ENCODE measurements at regions not wholly inside any gene's neighbourhood (a gene's known extent, or its start where the extent isn't known, plus 50 kb on each side); places are given as distances from the start of the nearest gene placed in this dataset.

DNA sequence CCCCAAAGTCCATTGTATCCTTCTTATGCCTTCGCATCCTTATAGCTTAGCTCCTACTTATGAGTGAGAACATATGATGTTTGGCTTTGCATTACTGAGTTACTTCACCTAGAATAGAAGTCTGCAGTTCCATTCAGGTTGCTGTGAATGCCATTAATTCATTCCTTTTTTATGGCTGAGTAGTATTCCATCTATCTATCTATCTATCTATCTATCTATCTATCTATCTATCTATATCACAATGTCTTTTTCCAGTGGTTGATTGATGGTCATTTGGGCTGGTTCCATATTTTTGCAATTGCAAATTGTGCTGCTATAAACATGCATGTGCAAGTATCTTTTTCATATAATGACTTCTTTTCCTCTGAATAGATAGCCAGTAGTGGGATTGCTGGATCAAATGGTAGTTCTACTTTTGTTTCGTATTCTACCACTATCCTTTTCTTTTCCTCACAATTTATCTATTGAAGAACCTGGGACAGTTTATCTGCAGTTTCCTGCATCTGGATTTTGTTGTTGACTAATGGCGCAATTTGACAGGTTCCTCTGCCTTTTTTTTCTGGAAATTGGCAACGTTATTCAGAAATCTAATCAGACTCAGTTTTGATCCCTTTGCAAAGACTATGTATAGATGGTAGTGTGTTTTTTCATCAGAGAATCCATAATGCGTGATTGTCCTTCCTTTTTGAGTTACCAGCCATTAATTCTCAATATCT is 287.2 kb downstream of the ARL4A start:
- Histone ChIP-seq H3K4me3 (ENCODE audit: low read length) (no peak overlapping the region), H3K36me3 (ENCODE audit: control insufficient read depth in 2 of 3, insufficient read depth in 3 of 3, low read length in 3 of 3) (no peaks in the 10 kb centered on the region), H3K4me1 (ENCODE audit: control insufficient read depth in 2 of 2, insufficient read depth in 2 of 2, low read length in 2 of 2) (no peaks in the 10 kb centered on the region), H3K9me3 (ENCODE audit: control insufficient read depth in 2 of 3, low read length in 3 of 3) (no peaks in the 10 kb centered on the region), H3K27ac (ENCODE audit: low read depth, low read length) (no peak overlapping the region), H3K27me3 (ENCODE audit: control insufficient read depth in 2 of 2, insufficient read depth in 2 of 2, low read length in 2 of 2) (no peaks in the 10 kb centered on the region)
- H3K27ac Mint-ChIP-seq: no peak overlapping the region
- H3K4me3 Mint-ChIP-seq: no peak overlapping the region
- peaks cover 0 to 30% (median 10%) of the 10 kb centered on the region in 5 donors for H3K27me3 Mint-ChIP-seq
- ATAC-seq (no peak), DNase-seq (no peak)
- H3K4me1 Mint-ChIP-seq: no peaks in the 10 kb centered on the region
- CTCF ChIA-PET: no interaction called here
- H3K36me3 Mint-ChIP-seq: no peaks in the 10 kb centered on the region
- POLR2A ChIA-PET: no interaction called here
- intact Hi-C loops (cut with micrococcal nuclease): no loop called here
- H3K9me3 Mint-ChIP-seq: peaks cover 0 to 3% (median 0%) of the 10 kb centered on the region in 11 donors

DNA sequence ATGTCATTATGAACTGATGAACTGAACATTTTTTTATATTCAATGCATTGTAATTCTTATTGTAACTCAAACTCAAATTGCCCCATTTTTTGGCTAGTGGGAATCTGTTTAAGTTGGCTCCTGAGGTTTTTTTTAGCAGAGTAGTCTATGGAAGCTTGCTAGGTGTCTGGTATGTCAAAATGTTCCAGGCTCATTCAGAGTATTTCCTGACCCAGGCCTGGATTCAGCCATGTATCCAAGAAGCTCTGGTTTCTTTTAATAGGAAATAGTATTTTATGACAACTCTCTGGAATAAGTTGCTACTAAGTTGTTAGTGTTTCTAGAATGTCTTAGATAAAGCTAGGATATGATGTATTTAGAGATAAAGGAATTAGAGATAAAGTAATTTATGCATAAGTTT is 288.0 kb downstream of the ARL4A start:
- Mint-ChIP-seq H3K4me1 (no peaks in the 10 kb centered on the region), H3K4me3 (no peak overlapping the region), H3K27ac (no peak overlapping the region), H3K9me3 (peaks cover 0 to 3% (median 0%) of the 10 kb centered on the region in 11 donors), H3K27me3 (peaks cover 0 to 24% (median 7%) of the 10 kb centered on the region in 5 donors), H3K36me3 (no peaks in the 10 kb centered on the region)
- CTCF ChIA-PET: no interaction called here
- no peak for ATAC-seq
- POLR2A ChIA-PET: no interaction called here
- H3K27ac ChIP-seq (ENCODE audit: low read depth, low read length): no peak overlapping the region
- H3K36me3 ChIP-seq (ENCODE audit: control insufficient read depth in 2 of 3, insufficient read depth in 3 of 3, low read length in 3 of 3): no peaks in the 10 kb centered on the region
- no peak overlapping the region for H3K4me3 ChIP-seq (ENCODE audit: low read length)
- no peak for DNase-seq
- no peaks in the 10 kb centered on the region for H3K4me1 ChIP-seq (ENCODE audit: control insufficient read depth in 2 of 2, insufficient read depth in 2 of 2, low read length in 2 of 2)
- intact Hi-C loops (cut with micrococcal nuclease): no loop called here
- no peaks in the 10 kb centered on the region for H3K27me3 ChIP-seq (ENCODE audit: control insufficient read depth in 2 of 2, insufficient read depth in 2 of 2, low read length in 2 of 2)
- no peaks in the 10 kb centered on the region for H3K9me3 ChIP-seq (ENCODE audit: control insufficient read depth in 2 of 3, low read length in 3 of 3)

DNA sequence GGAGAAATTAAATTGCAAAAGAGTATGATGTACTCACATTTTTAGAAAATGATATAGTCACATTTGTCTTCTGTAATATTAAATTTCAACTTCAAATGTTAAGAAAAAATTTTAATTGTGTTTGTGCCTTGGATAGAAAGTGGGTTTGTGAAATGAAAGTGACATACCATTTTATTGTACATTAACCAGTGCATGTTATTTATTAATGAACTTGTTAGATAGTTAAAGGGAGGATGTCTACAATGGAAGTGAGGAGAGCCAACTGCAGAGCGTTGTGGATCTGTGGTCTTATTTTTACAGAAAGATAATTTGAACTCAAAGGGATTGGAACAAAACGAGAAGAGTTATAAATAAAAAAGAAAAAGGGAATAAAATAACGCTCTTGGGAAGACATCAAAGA is 291.7 kb downstream of the ARL4A start:
- CTCF ChIA-PET: no interaction called here

DNA sequence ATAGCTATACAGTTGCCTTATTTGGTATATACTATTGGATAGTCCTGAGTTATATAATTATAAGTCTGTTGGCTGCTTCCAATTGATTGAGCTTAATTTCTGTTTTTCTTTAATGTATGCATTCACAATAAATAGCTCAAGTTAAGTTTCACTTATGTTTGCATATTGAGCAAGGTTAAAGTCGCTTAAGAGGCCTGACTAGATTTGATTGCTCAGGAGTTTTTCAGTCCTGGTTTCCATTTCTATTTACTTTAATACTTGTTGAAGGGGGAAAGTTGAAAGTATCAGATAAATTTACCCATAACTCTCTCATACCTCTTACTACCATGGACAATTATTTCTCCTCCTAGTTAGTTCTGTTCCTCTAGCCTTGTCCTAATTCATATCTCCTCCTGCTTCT is 294.7 kb downstream of the ARL4A start:
- ATAC-seq: no peak
- no peak overlapping the region for H3K4me3 Mint-ChIP-seq
- CTCF ChIA-PET: interaction anchor here (0.6 kb wide), 1 partner anchor 65 kb away, joined by 4 read pairs; no protein-coding TSS in a partner anchor

More for the DNA sequence above, 291.7 kb downstream of the ARL4A start:
- no peak overlapping the region for H3K4me3 Mint-ChIP-seq
- no peaks in the 10 kb centered on the region for H3K4me1 Mint-ChIP-seq
- intact Hi-C loops (cut with micrococcal nuclease): no loop called here
- ATAC-seq (no peak), DNase-seq (no peak)
- no peaks in the 10 kb centered on the region for H3K36me3 ChIP-seq (ENCODE audit: control insufficient read depth in 2 of 3, insufficient read depth in 3 of 3, low read length in 3 of 3)
- no peaks in the 10 kb centered on the region for H3K27me3 ChIP-seq (ENCODE audit: control insufficient read depth in 2 of 2, insufficient read depth in 2 of 2, low read length in 2 of 2)
- H3K4me1 ChIP-seq (ENCODE audit: control insufficient read depth in 2 of 2, insufficient read depth in 2 of 2, low read length in 2 of 2): no peaks in the 10 kb centered on the region
- no peak overlapping the region for H3K27ac ChIP-seq (ENCODE audit: low read depth, low read length)
- peaks cover 0 to 3% (median 0%) of the 10 kb centered on the region in 11 donors for H3K9me3 Mint-ChIP-seq
- no peak overlapping the region for H3K27ac Mint-ChIP-seq
- H3K36me3 Mint-ChIP-seq: no peaks in the 10 kb centered on the region
- no peak overlapping the region for H3K4me3 ChIP-seq (ENCODE audit: low read length)
- POLR2A ChIA-PET: interaction anchor here (0.7 kb wide), 1 partner anchor 232 kb away, joined by 4 read pairs; no protein-coding TSS in a partner anchor
- no peaks in the 10 kb centered on the region for H3K9me3 ChIP-seq (ENCODE audit: control insufficient read depth in 2 of 3, low read length in 3 of 3)
- peaks cover 0 to 24% (median 4%) of the 10 kb centered on the region in 5 donors for H3K27me3 Mint-ChIP-seq

DNA sequence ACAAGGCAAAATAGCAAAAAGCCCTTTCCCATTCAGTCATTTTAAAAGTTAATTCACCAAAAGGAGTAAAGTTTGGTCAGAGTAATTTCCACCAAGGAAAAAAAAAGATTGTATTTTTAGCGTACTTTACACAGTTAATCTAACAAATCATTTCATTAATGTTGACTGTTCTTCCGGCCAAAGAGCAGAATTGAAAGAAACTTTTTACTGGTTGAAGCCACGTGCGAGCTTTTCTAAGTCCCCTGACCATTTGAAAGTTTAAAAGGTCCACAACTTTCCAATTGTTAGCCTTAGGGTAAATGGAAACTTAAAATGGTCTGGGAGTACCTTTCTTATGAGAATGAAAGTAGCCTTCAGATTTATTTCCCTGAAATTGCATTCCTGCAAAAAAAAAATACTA is 296.7 kb downstream of the ARL4A start:
- POLR2A ChIA-PET: no interaction called here
- H3K27ac ChIP-seq (ENCODE audit: low read depth, low read length): no peak overlapping the region
- CTCF ChIA-PET: no interaction called here

More for the DNA sequence above, 294.7 kb downstream of the ARL4A start:
- Histone ChIP-seq H3K36me3 (ENCODE audit: control insufficient read depth in 2 of 3, insufficient read depth in 3 of 3, low read length in 3 of 3) (no peaks in the 10 kb centered on the region), H3K27me3 (ENCODE audit: control insufficient read depth in 2 of 2, insufficient read depth in 2 of 2, low read length in 2 of 2) (no peaks in the 10 kb centered on the region), H3K27ac (ENCODE audit: low read depth, low read length) (no peak overlapping the region), H3K9me3 (ENCODE audit: control insufficient read depth in 2 of 3, low read length in 3 of 3) (no peaks in the 10 kb centered on the region), H3K4me1 (ENCODE audit: control insufficient read depth in 2 of 2, insufficient read depth in 2 of 2, low read length in 2 of 2) (no peaks in the 10 kb centered on the region), H3K4me3 (ENCODE audit: low read length) (no peak overlapping the region)
- no peaks in the 10 kb centered on the region for H3K4me1 Mint-ChIP-seq
- no peaks in the 10 kb centered on the region for H3K36me3 Mint-ChIP-seq
- intact Hi-C loops (cut with micrococcal nuclease): no loop called here
- no peaks in the 10 kb centered on the region for H3K9me3 Mint-ChIP-seq
- no peak overlapping the region for H3K27ac Mint-ChIP-seq
- DNase-seq: no peak
- POLR2A ChIA-PET: no interaction called here
- H3K27me3 Mint-ChIP-seq: peaks cover 0 to 22% (median 4%) of the 10 kb centered on the region in 5 donors

GRCh38 chr7:12985228-12985627 is 297.8 kb downstream of the ARL4A start:
- Mint-ChIP-seq H3K27me3 (peaks cover 0 to 17% (median 3%) of the 10 kb centered on the region in 5 donors), H3K9me3 (no peaks in the 10 kb centered on the region), H3K36me3 (no peaks in the 10 kb centered on the region), H3K4me1 (no peaks in the 10 kb centered on the region), H3K4me3 (no peak overlapping the region), H3K27ac (no peak overlapping the region)
- intact Hi-C loops (cut with micrococcal nuclease): no loop called here
- no peaks in the 10 kb centered on the region for H3K9me3 ChIP-seq (ENCODE audit: control insufficient read depth in 2 of 3, low read length in 3 of 3)
- H3K27me3 ChIP-seq (ENCODE audit: control insufficient read depth in 2 of 2, insufficient read depth in 2 of 2, low read length in 2 of 2): no peaks in the 10 kb centered on the region
- no peak overlapping the region for H3K27ac ChIP-seq (ENCODE audit: low read depth, low read length)
- DNase-seq (no peak), ATAC-seq (no peak)
- H3K4me3 ChIP-seq (ENCODE audit: low read length): no peak overlapping the region
- H3K4me1 ChIP-seq (ENCODE audit: control insufficient read depth in 2 of 2, insufficient read depth in 2 of 2, low read length in 2 of 2): no peaks in the 10 kb centered on the region
- CTCF ChIA-PET: no interaction called here
- H3K36me3 ChIP-seq (ENCODE audit: control insufficient read depth in 2 of 3, insufficient read depth in 3 of 3, low read length in 3 of 3): no peaks in the 10 kb centered on the region
- POLR2A ChIA-PET: no interaction called here

More for the DNA sequence above, 296.7 kb downstream of the ARL4A start:
- H3K27me3 ChIP-seq (ENCODE audit: control insufficient read depth in 2 of 2, insufficient read depth in 2 of 2, low read length in 2 of 2): no peaks in the 10 kb centered on the region
- H3K9me3 ChIP-seq (ENCODE audit: control insufficient read depth in 2 of 3, low read length in 3 of 3): no peaks in the 10 kb centered on the region
- H3K4me3 Mint-ChIP-seq: no peak overlapping the region
- no peak for DNase-seq
- no peaks in the 10 kb centered on the region for H3K9me3 Mint-ChIP-seq
- no peaks in the 10 kb centered on the region for H3K36me3 ChIP-seq (ENCODE audit: control insufficient read depth in 2 of 3, insufficient read depth in 3 of 3, low read length in 3 of 3)
- peaks cover 0 to 20% (median 6%) of the 10 kb centered on the region in 5 donors for H3K27me3 Mint-ChIP-seq
- H3K4me1 Mint-ChIP-seq: no peaks in the 10 kb centered on the region
- no peak overlapping the region for H3K27ac Mint-ChIP-seq
- H3K36me3 Mint-ChIP-seq: no peaks in the 10 kb centered on the region
- intact Hi-C loops (cut with micrococcal nuclease): no loop called here
- no peak overlapping the region for H3K4me3 ChIP-seq (ENCODE audit: low read length)
- ATAC-seq: no peak
- H3K4me1 ChIP-seq (ENCODE audit: control insufficient read depth in 2 of 2, insufficient read depth in 2 of 2, low read length in 2 of 2): no peaks in the 10 kb centered on the region

GRCh38 chr7:12985752-12986151 is 298.3 kb downstream of the ARL4A start:
- H3K4me3 Mint-ChIP-seq: no peak overlapping the region
- ChIA-PET POLR2A (no interaction called here), CTCF (no interaction called here)
- H3K4me1 Mint-ChIP-seq: no peaks in the 10 kb centered on the region
- peaks cover 0 to 17% (median 3%) of the 10 kb centered on the region in 5 donors for H3K27me3 Mint-ChIP-seq
- no peaks in the 10 kb centered on the region for H3K27me3 ChIP-seq (ENCODE audit: control insufficient read depth in 2 of 2, insufficient read depth in 2 of 2, low read length in 2 of 2)
- H3K4me3 ChIP-seq (ENCODE audit: low read length): no peak overlapping the region
- no peaks in the 10 kb centered on the region for H3K36me3 Mint-ChIP-seq
- H3K4me1 ChIP-seq (ENCODE audit: control insufficient read depth in 2 of 2, insufficient read depth in 2 of 2, low read length in 2 of 2): no peaks in the 10 kb centered on the region
- no peak for ATAC-seq
- intact Hi-C loops (cut with micrococcal nuclease): no loop called here
- DNase-seq: no peak
- no peak overlapping the region for H3K27ac ChIP-seq (ENCODE audit: low read depth, low read length)
- no peaks in the 10 kb centered on the region for H3K9me3 ChIP-seq (ENCODE audit: control insufficient read depth in 2 of 3, low read length in 3 of 3)
- H3K27ac Mint-ChIP-seq: no peak overlapping the region
- no peaks in the 10 kb centered on the region for H3K36me3 ChIP-seq (ENCODE audit: control insufficient read depth in 2 of 3, insufficient read depth in 3 of 3, low read length in 3 of 3)
- H3K9me3 Mint-ChIP-seq: no peaks in the 10 kb centered on the region
